ENCODE measurements at regions not wholly inside any gene's neighbourhood (a gene's known extent, or its start where the extent isn't known, plus 50 kb on each side); places are given as distances from the start of the nearest gene placed in this dataset.

- H3K4me3 ChIP-seq (ENCODE audit: low read depth, low read length): no peak overlapping the region
- no peak for DNase-seq
- no peaks in the 10 kb centered on the region for H3K36me3 ChIP-seq (replicated peaks)
- in situ Hi-C loops (cut with HindIII; ENCODE audit: low pct_ligation_motif_present, low sequenced_read_pairs): no loop called here
- no peaks in the 10 kb centered on the region for H3K27me3 ChIP-seq (replicated peaks)
- TF ChIP-seq CTCF (IDR thresholded peaks at IDR 0.05; ENCODE audit: low read depth, low read length, missing control alignments): no peak
- H3K27ac ChIP-seq: no peak overlapping the region
These were observed 535.0 kb downstream of the TNS3 start for GRCh38 chr7:47046949-47047348.

- no peak for TF ChIP-seq CTCF (IDR thresholded peaks at IDR 0.05; ENCODE audit: low read depth, low read length, missing control alignments)
- in situ Hi-C loops (cut with HindIII; ENCODE audit: low pct_ligation_motif_present, low sequenced_read_pairs): no loop called here
- Histone ChIP-seq H3K27ac (no peak overlapping the region), H3K4me3 (ENCODE audit: low read depth, low read length) (no peak overlapping the region), H3K27me3 (replicated peaks) (no peaks in the 10 kb centered on the region), H3K36me3 (replicated peaks) (no peaks in the 10 kb centered on the region)
- DNase-seq: peak; percentile 23
These were observed 536.5 kb downstream of the TNS3 start for GRCh38 chr7:47045207-47046051.

GRCh38 chr7:47044625-47045024, 537.3 kb downstream of the TNS3 start:
- no peaks in the 10 kb centered on the region for H3K27me3 ChIP-seq (replicated peaks)
- TF ChIP-seq CTCF (IDR thresholded peaks at IDR 0.05; ENCODE audit: low read depth, low read length, missing control alignments): no peak
- DNase-seq: no peak
- in situ Hi-C loops (cut with HindIII; ENCODE audit: low pct_ligation_motif_present, low sequenced_read_pairs): no loop called here
- H3K4me3 ChIP-seq (ENCODE audit: low read depth, low read length): no peak overlapping the region
- no peak overlapping the region for H3K27ac ChIP-seq
- no peaks in the 10 kb centered on the region for H3K36me3 ChIP-seq (replicated peaks)

- in situ Hi-C loops (cut with HindIII; ENCODE audit: low pct_ligation_motif_present, low sequenced_read_pairs): no loop called here
- DNase-seq: no peak
- no peak overlapping the region for H3K27ac ChIP-seq
- H3K36me3 ChIP-seq (replicated peaks): no peaks in the 10 kb centered on the region
- TF ChIP-seq CTCF (IDR thresholded peaks at IDR 0.05; ENCODE audit: low read depth, low read length, missing control alignments): no peak
- no peaks in the 10 kb centered on the region for H3K27me3 ChIP-seq (replicated peaks)
- no peak overlapping the region for H3K4me3 ChIP-seq (ENCODE audit: low read depth, low read length)
These were observed 538.6 kb downstream of the TNS3 start for GRCh38 chr7:47043304-47043703.

- Histone ChIP-seq H3K27ac (no peak overlapping the region), H3K27me3 (replicated peaks) (no peaks in the 10 kb centered on the region), H3K4me3 (ENCODE audit: low read depth, low read length) (no peak overlapping the region), H3K36me3 (replicated peaks) (no peaks in the 10 kb centered on the region)
- in situ Hi-C loops (cut with HindIII; ENCODE audit: low pct_ligation_motif_present, low sequenced_read_pairs): no loop called here
- DNase-seq: no peak
- no peak for TF ChIP-seq CTCF (IDR thresholded peaks at IDR 0.05; ENCODE audit: low read depth, low read length, missing control alignments)
These were observed 539.2 kb downstream of the TNS3 start for GRCh38 chr7:47042669-47043068.

All from brain microvascular endothelial cell (primary cell).